Endothelial cell of umbilical vein (primary cell): ENCODE measurements at regions not wholly inside any gene's neighbourhood (a gene's known extent, or its start where the extent isn't known, plus 50 kb on each side); places are given as distances from the start of the nearest gene placed in this dataset.

Experiments
- BruUV-seq: library from RNA; stranded (reverse); fragments of 400-500 nt; replicated peaks from 2 replicates; lab custom pipeline; 2021; lab: Mats Ljungman, UMichigan
- CTCF ChIA-PET: fragments of 300-600, 350-600 bp; sonication (Branson Sonifier 250); formaldehyde crosslinking; loops from one replicate; lab custom pipeline; 2021; ENCODE audit warnings: antibody characterized with exemption, inconsistent platforms; lab: Charles Lee
- POLR2A ChIA-PET: fragments of 300-600, 350-600 bp; sonication (Branson Sonifier 250); formaldehyde crosslinking; loops from one replicate; lab custom pipeline; 2021; ENCODE audit warnings: antibody characterized with exemption, inconsistent platforms; lab: Charles Lee
- DNase-seq: peaks from one replicate; pipeline ENCODE4 v3.0.0-alpha.2; 2011; ENCODE audit warnings: low read depth, low spot score
- FAIRE-seq: peaks from 2 replicates; lab custom pipeline; 2011; peaks lifted over from hg19 to GRCh38; lab: Jason Lieb, UNC
- H2AFZ ChIP-seq: 2 replicates; pipeline ENCODE4 v1.6.0; 2012; ENCODE audit warnings: low read depth, low read length, control low read depth, inconsistent platforms
- H3K27ac ChIP-seq: 2 replicates; pipeline ENCODE4 v1.5.1; 2011; ENCODE audit warnings: low read depth, mild to moderate bottlenecking, control low read depth, low read length, moderate library complexity; ENCODE audit not compliant: insufficient read depth
- H3K27me3 ChIP-seq, 2 experiments: 2 replicates each; pipeline versions ENCODE4 v1.6.0 to v1.6.1; 2011; ENCODE audit warnings: low read length in 2 of 2, mixed read lengths in 1 of 2; ENCODE audit not compliant: control insufficient read depth in 2 of 2, insufficient read depth in 2 of 2
- H3K36me3 ChIP-seq, 2 experiments: 2 replicates in 1 of 2; 3 replicates in 1 of 2; pipeline ENCODE4 v1.5.1; 2011; ENCODE audit warnings: low read length in 2 of 2, mild to moderate bottlenecking in 1 of 2, moderate library complexity in 1 of 2; ENCODE audit not compliant: control insufficient read depth in 2 of 2, insufficient read depth in 2 of 2; ENCODE audit errors: extremely low read depth in 1 of 2
- H3K4me1 ChIP-seq: 3 replicates; pipeline ENCODE4 v1.5.1; 2011; ENCODE audit warnings: mild to moderate bottlenecking, low read length; ENCODE audit not compliant: control insufficient read depth, insufficient read depth; ENCODE audit errors: extremely low read depth
- H3K4me2 ChIP-seq: 2 replicates; pipeline ENCODE4 v1.6.1; 2011; ENCODE audit warnings: low read length, control low read depth, mixed read lengths; ENCODE audit not compliant: insufficient read depth
- H3K4me3 ChIP-seq, 3 experiments: fragments of 200-600 bp in 1 of 3; sonication (generic), shearing (Covaris generic) in 1 of 3; replicated peaks in 1 of 3; 2 replicates each; pipeline ENCODE4 v1.5.1; 2011 to 2016; ENCODE audit warnings: control low read depth in 3 of 3, low read length in 3 of 3, mild to moderate bottlenecking in 2 of 3, inconsistent platforms in 1 of 3, low read depth in 1 of 3, moderate library complexity in 1 of 3; ENCODE audit not compliant: insufficient read depth in 1 of 3
- H3K79me2 ChIP-seq: 2 replicates; pipeline ENCODE4 v1.6.0; 2012; ENCODE audit warnings: low read length, inconsistent platforms; ENCODE audit not compliant: control insufficient read depth, insufficient read depth
- H3K9ac ChIP-seq: replicated peaks from 2 replicates; pipeline ENCODE3; 2011; ENCODE audit warnings: low read length, control low read depth; ENCODE audit not compliant: insufficient read depth; ENCODE audit errors: extremely low read depth
- H3K9me1 ChIP-seq: replicated peaks from 3 replicates; pipeline ENCODE4 v1.6.0; 2011; ENCODE audit warnings: mild to moderate bottlenecking, low read length; ENCODE audit not compliant: control insufficient read depth, insufficient read depth; ENCODE audit errors: extremely low read depth
- H3K9me3 ChIP-seq: replicated peaks from 2 replicates; pipeline ENCODE4 v1.5.1; 2012; ENCODE audit warnings: low read length, inconsistent platforms; ENCODE audit not compliant: control insufficient read depth, insufficient read depth
- H4K20me1 ChIP-seq: replicated peaks from 2 replicates; pipeline ENCODE3; 2011; ENCODE audit warnings: mild to moderate bottlenecking, low read length; ENCODE audit not compliant: control insufficient read depth, insufficient read depth; ENCODE audit errors: extremely low read depth
- CTCF ChIP-seq, 2 donors: IDR thresholded peaks; 1 replicate in 1 of 2; 2 replicates in 1 of 2; pipeline ENCODE4 v1.5.1; 2011; ENCODE audit warnings: low read length in 2 of 2, mild to moderate bottlenecking in 2 of 2, moderate library complexity in 2 of 2, control low read depth in 1 of 2, inconsistent platforms in 1 of 2, low read depth in 1 of 2; ENCODE audit not compliant: insufficient read depth in 1 of 2; ENCODE audit errors: extremely low read depth in 1 of 2
- EZH2 ChIP-seq: IDR thresholded peaks from 2 replicates; pipeline ENCODE4 v1.6.1; 2012; ENCODE audit warnings: borderline replicate concordance, low read depth, mild to moderate bottlenecking, moderate library complexity, low read length, inconsistent platforms; ENCODE audit not compliant: severe bottlenecking
- FOS ChIP-seq: IDR thresholded peaks from 2 replicates; pipeline ENCODE4 v1.6.1; 2011; ENCODE audit warnings: mild to moderate bottlenecking, low read length, moderate library complexity, borderline replicate concordance; ENCODE audit not compliant: insufficient read depth
- GATA2 ChIP-seq: IDR thresholded peaks from 2 replicates; pipeline ENCODE4 v1.7.0; 2011; ENCODE audit warnings: low read depth, mild to moderate bottlenecking, moderate library complexity, mixed read lengths, low read length; ENCODE audit not compliant: insufficient read length, insufficient read depth
- JUN ChIP-seq: IDR thresholded peaks from 2 replicates; pipeline ENCODE4 v1.6.1; 2011; ENCODE audit warnings: borderline replicate concordance, low read depth; ENCODE audit not compliant: insufficient read length, insufficient read depth
- MAX ChIP-seq: IDR thresholded peaks from 2 replicates; pipeline ENCODE4 v1.6.1; 2011; ENCODE audit not compliant: insufficient read depth, insufficient read length
- MYC ChIP-seq: IDR thresholded peaks from one replicate; pipeline ENCODE4 v1.6.1; 2011; ENCODE audit warnings: mild to moderate bottlenecking, low read depth, low read length
- POLR2A ChIP-seq: IDR thresholded peaks from 2 replicates; pipeline ENCODE4 v1.6.1; 2012; ENCODE audit warnings: low read depth, mild to moderate bottlenecking, control low read depth, low read length
- POLR2AphosphoS5 ChIP-seq: IDR thresholded peaks from 2 replicates; pipeline ENCODE4 v1.6.1; 2012; ENCODE audit warnings: low read depth, mild to moderate bottlenecking, control low read depth, low read length, moderate library complexity; ENCODE audit not compliant: insufficient read depth
- dilution Hi-C: fragments of 300-500 bp; cut with MboI; formaldehyde crosslinking; loops from one replicate; pipeline ENCODE4 v1.15.0; 2019; ENCODE audit warnings: low sequenced_read_pairs; ENCODE audit not compliant: extremely low pct_ligation_motif_present
- intact Hi-C: fragments of 100-400 bp; cut with micrococcal nuclease; formaldehyde crosslinking; loops from one replicate; pipeline ENCODE4 v1.10.0; 2022

GRCh38 chr11:69218271-69218682 is 62.5 kb downstream of the SMIM38 start:
- ChIA-PET CTCF (no interaction called here), POLR2A (no interaction called here)
- Histone ChIP-seq H3K9me3 (no peaks in the 10 kb centered on the region), H3K27me3 (peaks cover 2 to 10% of the 10 kb centered on the region in 2 experiments), H3K4me1 (no peaks in the 10 kb centered on the region), H3K4me3 (no peak overlapping the region), H2AFZ (no peak overlapping the region), H4K20me1 (no peaks in the 10 kb centered on the region), H3K36me3 (no peaks in the 10 kb centered on the region), H3K4me2 (no peak overlapping the region), H3K79me2 (no peaks in the 10 kb centered on the region), H3K9ac (no peak overlapping the region), H3K27ac (no peak overlapping the region), H3K9me1 (no peaks in the 10 kb centered on the region)
- BruUV-seq, result no TSS peak
- no peak for DNase-seq
- FAIRE-seq, result no peak
- intact Hi-C loops, result no loop called here
- TF ChIP-seq EZH2, result no peak
- no peak for TF ChIP-seq POLR2AphosphoS5
- no peak for TF ChIP-seq MYC
- no peak for TF ChIP-seq CTCF (IDR thresholded peaks at IDR 0.05; ENCODE audit: extremely low read depth in 1 of 2, insufficient read depth in 1 of 2, low read depth in 1 of 2, low read length in 2 of 2)
- TF ChIP-seq FOS, result no peak
- TF ChIP-seq MAX, result no peak
- no peak for TF ChIP-seq JUN
- no peak for TF ChIP-seq POLR2A
- TF ChIP-seq GATA2, result no peak
- dilution Hi-C loops, result no loop called here
